Muscle of arm (tissue), 1 donor: ENCODE measurements at regions not wholly inside any gene's neighbourhood (a gene's known extent, or its start where the extent isn't known, plus 50 kb on each side); places are given as distances from the start of the nearest gene placed in this dataset.
"Not testable (repeated sequence)": the region's sequence is repeated elsewhere in the genome, so short reads cannot be mapped to it uniquely, and the experiment has no call there.

Experiments
- DNase-seq: peaks from one replicate; pipeline ENCODE4 v3.0.0-alpha.2; 2013

DNA sequence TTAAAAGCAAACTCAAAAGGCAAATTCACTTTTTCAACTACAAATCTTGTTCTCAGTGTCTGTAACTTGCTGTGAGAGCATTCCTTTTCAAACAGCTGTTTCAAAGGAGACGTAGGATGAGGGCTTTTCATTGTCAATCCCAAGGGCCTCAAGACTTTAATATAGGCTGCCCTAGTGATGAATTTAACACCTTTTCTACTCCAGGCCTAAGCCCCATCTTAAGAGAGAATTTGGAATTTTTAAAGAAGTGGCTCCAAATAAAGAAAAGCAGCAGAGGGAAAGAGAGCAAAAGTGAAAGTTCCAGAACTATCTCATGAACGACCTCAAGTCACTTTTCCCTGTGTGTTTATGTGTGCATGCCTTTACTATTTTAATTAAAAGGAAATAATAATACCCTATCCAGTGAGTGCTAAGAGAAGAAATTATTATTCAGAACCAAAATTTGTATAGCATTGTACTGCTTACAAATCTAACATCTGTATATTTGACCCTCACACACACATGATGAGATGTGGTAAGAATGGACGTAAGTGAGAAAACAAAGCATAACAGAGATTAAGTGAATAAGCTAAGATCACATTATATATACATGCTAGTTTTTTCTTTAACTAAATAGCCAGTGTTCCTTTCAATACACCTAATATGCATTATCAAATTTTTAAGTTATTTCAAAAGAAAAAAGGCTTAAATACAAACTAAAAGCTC is 196.4 kb downstream of the VGLL3 start:
- peak; percentile 36 for DNase-seq

DNA sequence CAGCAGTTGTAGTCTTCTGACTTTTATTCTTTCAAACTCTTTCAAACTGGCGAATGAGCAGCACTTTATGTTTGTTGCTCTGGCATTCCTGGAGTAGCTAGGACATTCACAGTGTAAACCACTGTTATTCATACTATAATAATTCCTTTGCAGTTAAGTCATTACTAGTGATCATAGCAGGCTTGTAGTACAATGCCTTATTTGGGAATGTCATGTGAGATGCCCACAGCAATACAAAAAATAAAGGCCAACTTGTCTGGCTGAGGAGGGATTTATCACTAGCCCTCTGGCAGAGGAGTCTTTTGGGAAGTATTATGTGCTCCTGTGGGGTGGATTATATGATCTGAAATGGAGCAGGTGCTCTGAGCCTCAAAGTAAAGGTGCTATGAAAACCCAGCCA is 197.2 kb downstream of the VGLL3 start:
- DNase-seq: peak; percentile 41

DNA sequence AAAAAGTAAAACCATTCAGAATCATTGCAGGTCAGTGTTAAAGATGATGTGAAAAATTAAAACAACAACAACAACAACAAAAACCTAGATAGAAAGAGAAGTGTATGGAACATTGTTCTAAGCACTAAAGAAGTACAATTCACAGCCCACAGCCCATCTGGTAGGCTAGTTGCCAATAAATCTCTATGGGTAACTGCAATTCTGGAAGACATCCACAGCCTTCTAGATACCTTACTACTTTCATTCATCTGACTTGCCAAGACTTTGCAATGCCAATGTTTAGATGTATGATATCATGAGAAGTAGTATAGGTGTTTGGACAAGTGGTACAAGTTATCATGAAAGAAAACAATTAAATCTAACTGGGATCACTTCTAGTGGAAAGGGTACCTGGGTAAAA is 198.6 kb downstream of the VGLL3 start:
- DNase-seq: no peak

DNA sequence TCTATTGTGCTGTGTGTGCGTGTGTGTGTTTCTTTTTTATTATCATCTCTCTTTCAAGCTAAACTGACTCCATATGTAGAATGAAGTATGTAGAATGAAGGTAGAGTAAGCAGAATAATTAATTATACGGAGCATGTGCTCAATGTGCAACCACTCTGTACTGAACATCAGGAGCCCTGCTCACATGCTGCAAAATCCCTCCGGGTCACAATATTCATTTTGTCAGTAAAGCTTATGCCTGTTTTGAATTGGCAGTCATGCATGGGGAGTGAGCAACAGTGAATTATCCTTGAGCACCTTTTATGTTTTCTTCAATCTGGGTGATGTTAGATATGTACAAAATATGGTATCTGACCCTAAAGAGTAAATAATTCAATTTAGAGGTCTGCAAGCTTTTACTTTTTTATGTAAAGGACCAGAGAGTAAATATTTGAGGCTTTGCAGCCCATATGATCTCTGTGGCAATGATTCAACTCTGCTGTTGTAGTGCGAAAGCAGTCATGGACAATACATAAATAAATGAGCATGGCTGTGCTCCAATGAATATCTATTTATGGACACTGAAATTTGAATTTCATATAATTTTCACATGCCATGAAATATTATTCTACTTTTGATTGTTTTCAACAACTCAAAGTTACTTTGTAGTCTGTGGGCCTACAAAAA is 199.9 kb downstream of the VGLL3 start:
- DNase-seq: no peak

DNA sequence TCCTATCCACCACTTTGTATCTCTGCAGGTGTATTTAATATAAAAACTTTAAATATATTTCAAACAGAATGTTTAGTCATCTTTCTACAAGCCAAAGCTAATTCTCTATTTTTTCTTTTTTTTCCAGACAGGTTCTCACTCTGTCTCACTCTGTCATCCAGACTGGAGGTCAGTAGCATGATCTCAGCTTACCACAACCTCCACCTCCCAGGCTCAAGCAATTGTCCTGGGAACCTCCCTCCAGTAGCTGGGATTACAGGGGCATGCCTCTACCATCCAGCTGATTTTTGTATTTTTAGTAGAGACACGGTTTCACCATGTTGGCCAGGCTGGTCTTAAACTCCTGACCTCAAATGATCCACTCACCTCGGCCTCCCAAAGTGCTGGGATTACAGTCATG is 202.6 kb downstream of the VGLL3 start:
- DNase-seq: no peak

DNA sequence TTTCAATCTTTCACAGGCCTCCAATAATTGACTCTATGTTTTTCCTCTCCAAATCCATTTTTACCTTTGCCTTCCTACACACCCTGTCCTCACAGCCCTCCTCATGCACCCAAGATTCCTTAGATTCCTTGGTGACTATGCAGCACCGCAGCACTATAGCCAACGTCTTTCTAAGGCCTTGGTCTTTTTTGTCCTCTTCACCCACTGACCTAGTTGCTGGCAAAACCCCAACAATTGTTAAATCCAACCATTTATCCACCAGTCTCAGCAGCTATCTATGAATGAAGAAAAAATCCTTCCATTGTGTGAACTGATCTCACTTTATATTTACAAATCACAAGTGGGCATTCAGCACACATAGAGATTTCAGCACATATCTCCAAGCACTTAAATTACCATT is 203.9 kb downstream of the VGLL3 start:
- no peak for DNase-seq

DNA sequence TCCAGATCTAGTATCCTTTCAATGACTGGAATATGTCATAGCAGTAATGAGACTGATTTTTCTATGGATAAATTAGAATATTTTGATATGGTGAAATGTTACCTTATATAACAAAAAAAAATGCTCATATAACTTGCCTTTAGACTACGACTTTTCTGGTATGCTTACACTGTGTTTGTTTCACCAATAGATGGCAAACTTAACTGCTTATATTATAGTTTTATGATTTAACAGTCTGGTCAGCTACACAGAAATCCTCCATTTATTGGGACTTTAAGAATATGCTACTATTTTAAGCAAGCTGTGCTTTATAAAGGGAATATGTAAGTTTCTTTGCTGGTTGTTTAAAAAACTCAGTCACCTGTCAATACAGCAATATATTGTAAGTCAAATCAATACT is 205.6 kb downstream of the VGLL3 start:
- peak; percentile 28 for DNase-seq

DNA sequence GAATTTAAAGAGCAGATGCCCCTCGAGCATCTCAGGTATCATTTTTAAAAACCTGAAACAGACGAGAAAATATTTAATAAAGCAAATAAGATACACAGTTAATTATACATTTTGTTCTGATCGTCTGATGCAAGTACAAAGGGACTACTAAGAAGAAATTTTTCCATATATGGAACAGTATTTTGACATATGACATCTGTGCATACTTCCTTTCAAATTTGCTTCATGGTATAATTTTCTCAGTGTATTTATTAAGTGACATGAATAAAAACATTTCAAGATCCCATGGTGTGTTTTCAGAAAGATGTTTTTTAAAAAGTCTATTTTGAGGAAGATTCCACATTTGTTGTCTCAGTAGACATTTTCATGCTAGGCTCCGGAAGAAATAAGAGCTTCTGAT is 208.1 kb downstream of the VGLL3 start:
- no peak for DNase-seq

DNA sequence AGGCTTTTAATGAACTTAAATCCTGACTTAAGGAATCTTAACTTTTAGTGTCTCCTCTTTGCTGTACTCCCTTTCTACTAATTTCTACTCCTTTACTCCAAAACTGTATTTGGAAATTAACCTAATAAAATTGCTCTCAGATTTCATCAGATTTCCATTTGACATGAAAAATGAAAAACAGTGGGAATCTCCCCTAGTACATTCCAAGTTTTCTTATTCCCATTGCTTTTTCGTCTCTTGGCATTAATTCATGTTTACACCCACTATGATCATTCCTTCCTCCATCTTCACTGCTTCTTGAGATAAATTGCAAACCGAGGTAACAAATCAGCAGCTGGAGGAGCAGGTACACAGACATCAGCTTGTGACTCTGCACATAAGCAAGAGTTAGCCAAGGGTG is 208.7 kb downstream of the VGLL3 start:
- DNase-seq: no peak

DNA sequence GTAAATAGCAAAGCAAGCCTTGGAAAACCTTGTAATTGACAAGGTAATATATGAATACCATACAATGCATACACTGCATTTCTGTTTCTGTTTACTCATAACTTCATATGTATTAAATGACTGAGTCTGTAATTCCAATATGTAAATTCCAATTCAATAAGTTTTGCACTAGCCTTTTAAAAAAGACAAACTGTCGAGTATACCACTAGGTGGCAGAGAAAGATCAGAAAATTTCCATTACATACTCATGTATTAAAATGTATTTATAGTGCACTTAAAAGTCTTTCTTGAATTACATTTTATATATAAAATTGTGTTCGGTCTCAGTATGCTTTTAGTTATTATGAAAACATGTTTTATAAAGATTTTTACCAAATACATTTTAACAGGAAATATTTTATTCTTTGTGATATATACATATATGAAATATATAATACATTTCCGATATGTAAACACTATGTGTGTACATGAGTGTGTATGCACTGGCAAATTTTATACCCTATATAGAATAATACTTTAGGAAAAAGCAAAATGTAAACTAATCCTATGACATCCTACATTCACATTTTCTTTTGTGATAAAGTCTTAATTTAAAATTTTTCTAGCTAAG is 216.8 kb downstream of the VGLL3 start:
- DNase-seq: peak; percentile 48

DNA sequence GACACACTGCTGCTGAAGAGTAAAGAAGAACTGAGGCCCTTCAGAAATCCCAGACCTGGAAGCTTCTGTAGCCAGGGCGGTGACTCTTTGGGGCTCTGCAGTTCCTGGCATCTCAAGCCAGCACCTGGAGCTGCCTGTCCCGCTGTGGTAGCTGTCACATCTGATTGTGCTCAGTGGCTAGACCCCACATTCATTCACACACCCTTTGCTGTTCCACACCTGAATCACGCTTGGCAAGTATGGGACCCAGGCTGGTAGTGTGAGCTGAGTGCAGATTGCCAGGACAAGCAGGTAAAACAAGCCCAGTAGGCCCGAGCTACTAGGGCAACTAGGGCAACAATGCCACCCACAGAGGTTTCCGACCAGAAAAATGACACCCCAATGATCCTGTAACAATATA is 218.2 kb downstream of the VGLL3 start:
- no peak for DNase-seq

DNA sequence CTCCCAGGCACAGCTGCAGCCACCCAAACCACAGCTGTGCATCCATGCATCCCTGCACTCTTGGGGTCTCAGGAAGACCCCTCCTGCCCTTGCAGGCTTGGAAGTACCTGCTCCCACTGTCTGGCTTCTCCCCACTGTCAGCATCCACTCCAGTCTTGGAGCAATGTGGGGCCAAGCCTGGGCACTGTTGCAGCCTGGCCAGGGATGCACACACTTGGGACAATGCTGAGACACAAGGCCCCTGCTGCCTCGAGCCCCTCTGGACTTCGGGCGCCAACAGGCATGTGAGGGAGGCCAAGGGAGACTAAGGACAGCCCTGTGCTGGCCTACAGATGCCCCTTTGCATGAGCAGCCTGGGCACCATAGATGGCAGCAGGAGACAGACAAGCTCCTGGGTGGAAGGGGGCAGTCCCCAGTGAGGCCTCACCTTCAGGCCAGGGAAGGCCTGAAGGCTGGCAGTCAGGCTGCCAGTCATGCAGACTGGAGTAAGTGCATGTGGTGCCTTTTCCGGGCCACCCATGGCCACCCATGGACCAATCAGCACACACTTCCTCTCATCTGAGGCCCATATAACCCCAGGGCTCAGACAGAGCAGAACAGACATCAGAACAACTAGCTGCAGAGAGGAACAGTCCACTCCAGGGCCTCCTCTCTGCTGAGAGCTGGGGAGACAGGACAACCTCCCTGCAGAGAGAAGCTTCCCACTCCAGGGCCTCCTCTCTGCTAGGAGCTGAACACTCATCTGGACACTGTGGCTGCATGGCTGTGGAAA is 219.0 kb downstream of the VGLL3 start:
- no peak for DNase-seq

DNA sequence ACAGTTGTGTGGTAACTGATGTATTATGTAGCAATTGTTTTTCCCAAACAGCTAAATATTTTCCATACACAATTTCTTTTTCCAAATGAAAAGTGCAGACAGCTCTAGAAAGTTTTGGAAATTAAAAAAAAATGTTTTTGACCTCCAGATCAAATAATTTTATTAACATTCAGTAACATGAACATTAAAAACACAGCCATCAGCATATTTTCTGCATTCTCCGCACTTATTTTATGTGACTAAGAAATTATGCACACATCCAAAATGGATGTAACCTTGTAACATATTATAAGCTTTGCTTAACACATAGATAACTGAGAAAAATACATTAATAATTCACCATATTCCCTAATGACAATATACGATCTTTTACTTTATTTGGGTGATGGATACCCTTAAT is 224.6 kb downstream of the VGLL3 start:
- no peak for DNase-seq

DNA sequence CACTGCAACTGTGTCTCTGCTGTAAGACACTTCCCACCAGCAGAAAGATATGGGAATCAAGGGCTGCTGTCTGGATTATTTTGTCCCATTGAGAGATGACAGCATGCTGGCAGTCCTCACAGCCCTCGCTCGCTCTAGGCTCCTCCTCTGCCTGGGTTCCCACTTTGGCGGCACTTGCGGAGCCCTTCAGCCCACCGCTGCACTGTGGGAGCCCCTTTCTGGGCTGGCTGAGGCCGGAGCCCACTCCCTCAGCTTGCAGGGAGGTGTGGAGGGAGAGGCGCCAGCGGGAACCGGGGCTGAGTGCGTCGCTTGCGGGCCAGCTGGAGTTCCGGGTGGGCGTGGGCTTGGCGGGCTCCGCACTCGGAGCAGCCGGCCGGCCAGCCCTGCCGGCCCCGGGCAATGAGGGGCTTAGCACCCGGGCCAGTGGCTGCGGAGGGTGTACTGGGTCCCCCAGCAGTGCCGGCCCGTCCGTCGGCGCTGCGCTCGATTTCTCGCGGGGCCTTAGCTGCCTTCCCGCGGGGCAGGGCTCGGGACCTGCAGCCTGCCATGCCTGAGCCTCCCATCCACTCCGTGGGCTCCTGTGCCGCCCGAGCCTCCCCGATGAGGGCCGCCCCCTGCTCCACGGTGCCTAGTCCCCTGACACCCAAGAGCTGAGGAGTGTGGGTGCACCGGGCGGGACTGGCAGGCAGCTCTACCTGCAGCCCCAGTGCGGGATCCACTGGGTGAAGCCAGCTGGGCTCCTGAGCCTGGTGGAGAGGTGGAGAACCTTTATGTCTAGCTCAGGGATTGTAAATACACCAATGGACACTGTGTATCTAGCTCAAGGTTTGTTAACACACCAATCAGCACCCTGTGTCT is 233.4 kb downstream of the VGLL3 start:
- DNase-seq: not testable (repeated sequence)

DNA sequence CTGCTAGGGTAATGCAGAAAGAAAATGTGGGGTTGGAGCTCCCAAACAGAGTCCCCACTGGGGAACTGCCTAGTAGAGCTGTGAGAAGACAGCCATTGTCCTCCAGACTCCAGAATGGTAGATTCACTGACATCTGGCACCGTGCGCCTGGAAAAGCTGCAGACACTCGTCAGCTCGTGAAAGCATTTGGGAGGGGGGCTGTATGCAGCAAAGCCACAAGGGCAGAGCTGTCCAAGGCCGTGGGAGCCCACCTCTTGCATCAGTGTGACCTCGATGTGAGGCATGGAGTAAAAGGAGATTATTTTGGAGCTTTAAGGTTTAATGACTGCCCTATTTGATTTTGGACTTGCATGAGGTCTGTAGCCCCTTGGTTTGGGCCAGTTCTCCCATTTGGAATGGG is 242.9 kb downstream of the VGLL3 start:
- no peak for DNase-seq

DNA sequence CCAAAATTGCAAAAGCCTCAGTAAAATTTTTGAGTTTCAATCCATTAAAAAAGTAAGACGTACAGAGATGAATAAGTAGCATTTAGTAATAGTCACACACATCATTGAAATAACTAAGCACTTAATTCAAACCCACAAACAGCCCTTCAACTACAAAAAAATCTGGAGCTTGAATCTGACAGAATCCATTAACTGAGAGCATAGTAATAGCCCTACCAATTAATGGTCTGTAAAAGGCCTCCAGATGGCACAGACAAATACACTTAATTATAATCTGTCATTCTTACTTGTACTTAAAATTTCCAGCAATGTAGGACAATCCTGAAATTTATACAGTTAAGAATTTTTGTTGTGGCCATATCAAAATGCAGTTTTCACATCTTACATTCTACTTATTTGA is 246.9 kb downstream of the VGLL3 start:
- no peak for DNase-seq

DNA sequence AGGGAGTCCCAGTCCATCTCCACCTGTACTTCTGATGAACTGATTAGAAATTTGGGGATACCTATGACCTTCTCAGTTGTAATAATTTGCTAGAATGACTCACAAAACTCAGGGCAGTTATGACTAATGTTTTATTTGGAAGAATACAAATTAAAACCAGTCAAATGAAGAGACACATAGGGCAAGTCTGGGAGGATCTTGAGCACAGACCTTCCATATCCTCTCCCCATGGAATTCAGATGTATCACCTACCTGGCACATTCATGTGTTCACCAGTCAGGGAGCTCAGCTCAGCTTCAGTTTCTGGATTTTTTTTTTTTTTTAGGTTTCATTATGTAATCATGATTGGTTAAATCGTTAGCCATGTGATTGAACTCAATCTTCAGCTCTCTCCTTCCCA is 247.7 kb downstream of the VGLL3 start:
- no peak for DNase-seq

DNA sequence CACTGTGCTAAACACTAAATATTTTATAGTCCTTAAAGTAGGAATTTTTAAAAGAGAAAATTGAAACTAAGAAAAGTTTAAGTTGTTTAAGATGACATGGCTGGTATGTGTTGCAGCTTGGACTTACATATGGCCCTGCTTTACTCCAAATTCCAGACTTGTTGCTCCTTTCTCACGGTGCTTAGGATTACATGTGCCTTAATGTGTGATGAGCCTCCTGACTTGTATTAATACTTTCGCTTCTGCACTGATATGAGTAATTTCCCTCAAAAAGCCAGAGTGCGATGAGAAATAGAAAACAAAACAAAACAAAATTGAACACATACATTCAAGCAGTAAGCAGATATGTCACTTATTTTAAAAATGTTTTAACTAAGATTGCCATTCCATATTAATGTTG is 250.2 kb downstream of the VGLL3 start:
- DNase-seq: no peak

DNA sequence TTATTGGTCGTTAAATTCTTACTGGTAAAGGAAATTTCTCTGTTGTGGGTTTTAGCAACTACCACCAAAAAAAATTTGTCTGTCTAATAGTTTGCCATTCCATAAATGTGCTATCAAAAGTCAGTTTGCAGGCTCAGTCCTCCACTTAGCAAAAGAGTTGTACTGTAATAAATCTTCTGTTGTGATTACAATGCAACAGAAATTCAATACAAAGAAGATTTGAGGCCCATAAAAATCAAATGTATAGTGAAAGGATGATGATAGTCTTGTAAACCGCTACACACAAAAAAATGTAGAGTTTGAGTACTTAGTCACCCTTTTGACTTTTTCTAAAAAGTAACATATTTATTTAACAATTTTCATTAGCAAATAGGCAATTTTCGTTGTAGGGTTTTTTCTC is 251.7 kb downstream of the VGLL3 start:
- DNase-seq: no peak

DNA sequence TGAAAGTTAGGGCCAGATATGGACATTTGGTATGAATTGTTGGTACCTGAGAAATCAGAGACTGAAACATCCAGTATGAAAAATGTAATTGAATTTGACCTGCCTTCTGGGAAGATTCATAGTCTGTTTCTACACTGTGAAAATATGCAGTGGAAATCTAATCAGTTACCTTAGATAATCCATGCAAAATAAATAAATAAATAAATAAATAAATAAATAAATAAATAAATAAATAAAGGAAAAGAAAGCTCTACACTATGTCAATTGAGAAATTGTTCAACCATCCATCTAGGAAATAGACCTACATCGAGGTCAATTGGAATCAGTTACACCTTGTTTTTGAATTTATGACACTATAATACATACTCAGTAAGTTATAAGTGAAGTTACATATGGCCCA is 252.3 kb downstream of the VGLL3 start:
- no peak for DNase-seq

DNA sequence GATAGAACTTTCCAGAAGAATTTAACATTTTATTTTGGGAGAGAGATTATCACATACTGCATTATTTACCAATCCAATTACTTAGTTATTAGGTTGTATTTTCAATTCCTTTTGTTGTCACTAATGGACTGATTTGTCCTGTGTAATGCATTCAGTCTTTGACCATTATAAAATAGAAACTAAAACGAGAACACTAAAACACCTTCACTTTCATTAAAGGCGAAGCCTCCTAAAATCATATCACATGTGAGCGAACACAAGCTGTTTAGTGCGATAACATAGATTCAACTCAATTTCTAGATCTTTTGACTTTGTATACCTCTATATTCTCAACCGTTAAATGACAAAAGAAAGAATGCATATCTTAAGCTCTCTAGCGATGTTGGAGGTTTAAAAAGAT is 253.4 kb downstream of the VGLL3 start:
- DNase-seq: no peak

DNA sequence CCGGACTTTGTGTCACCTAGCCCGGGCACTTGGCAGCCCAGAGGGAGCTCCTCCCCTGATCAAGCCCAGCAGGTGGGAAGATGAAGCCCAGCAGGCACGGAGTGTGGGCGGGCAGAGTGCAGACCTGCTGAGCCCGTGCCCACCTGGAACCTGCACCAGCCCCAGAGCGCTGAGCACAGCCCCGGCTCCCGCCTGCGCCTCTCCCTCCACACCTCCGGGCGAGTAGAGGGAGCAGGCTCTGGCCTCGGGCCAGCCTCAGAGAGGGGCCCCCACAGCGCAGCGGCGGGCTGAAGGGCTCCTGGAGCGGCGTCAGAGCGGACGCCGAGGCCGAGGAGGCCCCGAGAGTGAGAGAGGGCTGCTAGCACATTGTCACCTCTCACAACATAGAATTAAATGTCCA is 257.7 kb downstream of the VGLL3 start:
- DNase-seq: no peak
